NCI-H524 (cell line): ENCODE measurements at regions not wholly inside any gene's neighbourhood (a gene's known extent, or its start where the extent isn't known, plus 50 kb on each side); places are given as distances from the start of the nearest gene placed in this dataset.

Source experiments
- DNase-seq, 2 experiments: peaks; one replicate each; lab custom pipeline; 2025; lab: John Stamatoyannopoulos, UW

GRCh38 chr18:28409811-28410210 lies 232.9 kb upstream of the CDH2 start:
- no peak for DNase-seq

DNA sequence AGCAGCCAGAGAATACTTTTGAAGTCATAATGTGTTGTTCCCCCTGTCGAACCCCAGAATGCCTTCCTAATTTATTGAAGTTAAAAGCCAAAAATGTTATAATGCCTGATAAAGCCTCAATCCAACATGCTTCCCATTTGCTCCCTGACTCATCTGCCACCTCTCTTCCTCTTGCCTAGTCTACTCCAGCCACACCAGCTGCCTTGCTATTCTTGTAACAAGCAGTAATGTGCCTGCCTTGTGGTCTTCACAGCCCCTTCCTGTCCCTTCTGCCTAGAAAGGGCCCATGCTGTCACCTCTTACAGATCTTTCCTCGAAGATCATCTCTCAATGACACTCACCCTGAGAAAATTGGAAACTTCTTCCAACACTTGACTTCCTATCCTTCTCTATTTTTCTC lies 231.6 kb upstream of the CDH2 start:
- no peak for DNase-seq

DNA sequence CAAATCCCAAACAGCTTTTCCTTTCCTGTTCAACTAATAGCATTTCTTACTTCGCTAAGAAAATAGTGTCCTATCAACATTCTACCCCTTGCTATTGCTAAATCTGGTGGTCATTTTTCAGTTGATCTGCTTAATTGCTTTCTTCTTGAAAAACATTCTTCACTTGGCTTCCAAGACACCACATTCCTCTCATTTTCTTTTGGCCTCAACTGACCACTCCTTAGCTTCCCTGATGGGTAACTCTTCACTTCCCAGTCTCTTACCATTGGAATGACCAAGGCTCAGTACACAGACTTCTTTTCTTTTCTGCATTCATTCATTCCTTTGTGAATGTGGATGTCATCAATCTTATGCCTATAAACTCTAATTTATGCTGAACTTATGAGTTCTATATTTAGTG lies 230.8 kb upstream of the CDH2 start:
- no peak for DNase-seq

DNA sequence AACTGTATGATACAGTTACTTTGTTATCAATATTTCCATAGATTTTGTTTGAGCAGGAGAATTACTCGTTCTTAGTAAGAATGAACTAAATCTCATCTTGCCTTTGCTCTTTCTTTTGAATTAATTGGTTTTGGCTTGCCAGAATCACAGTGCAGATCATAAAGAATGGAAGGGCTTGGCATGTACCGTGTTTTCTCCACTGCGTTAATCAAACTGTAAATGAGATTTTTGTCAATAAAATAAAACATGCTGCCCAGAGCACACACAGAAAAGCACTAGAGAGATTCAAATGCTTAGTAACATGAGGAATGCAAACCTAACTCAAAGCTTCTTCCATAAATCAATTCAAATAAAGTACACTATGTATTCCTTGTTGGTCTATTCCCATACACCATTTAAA lies 229.6 kb upstream of the CDH2 start:
- DNase-seq, result no peak

DNA sequence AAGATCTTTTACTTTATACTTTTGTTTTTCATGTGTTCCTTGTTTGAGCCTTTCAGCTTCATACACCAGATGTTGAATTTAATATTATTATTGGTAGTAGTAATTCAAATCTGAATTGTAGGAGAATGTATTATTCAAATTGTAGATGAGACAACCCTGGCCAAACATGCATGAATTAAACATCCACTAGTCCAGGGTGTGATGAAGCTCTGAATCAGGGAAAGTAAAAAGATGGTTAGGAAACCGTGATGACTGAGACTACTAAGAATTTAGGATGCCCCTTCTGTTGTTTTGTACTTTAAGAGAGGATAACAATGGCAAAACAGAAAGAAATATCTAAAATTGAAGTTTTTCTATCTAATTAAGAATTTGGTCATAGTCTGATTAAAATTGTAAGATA lies 227.8 kb upstream of the CDH2 start:
- no peak for DNase-seq

GRCh38 chr18:28399781-28400362 lies 222.9 kb upstream of the CDH2 start:
- DNase-seq, result no peak

- peak in 1 of 2 experiments; percentile 55 for DNase-seq
Observed at GRCh38 chr18:28398471-28398870, 221.5 kb upstream of the CDH2 start.

DNA sequence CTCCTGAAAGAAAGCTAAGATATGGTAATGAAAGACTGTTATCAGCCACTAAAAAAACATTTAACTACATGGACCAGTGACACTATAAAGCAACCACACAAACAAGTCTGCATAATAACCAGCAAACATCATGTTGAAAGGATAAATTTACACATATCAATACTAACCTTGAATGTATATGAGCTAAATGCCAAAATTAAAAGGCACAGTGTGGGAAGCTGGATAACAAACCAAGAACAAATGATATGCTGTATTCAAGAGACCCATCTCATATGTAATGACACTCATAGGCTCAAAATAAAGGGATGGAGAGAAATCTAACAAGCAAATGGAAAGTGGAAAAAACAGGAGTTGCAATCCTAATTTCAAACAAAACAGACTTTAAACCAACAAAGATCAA lies 213.1 kb upstream of the CDH2 start:
- no peak for DNase-seq

DNA sequence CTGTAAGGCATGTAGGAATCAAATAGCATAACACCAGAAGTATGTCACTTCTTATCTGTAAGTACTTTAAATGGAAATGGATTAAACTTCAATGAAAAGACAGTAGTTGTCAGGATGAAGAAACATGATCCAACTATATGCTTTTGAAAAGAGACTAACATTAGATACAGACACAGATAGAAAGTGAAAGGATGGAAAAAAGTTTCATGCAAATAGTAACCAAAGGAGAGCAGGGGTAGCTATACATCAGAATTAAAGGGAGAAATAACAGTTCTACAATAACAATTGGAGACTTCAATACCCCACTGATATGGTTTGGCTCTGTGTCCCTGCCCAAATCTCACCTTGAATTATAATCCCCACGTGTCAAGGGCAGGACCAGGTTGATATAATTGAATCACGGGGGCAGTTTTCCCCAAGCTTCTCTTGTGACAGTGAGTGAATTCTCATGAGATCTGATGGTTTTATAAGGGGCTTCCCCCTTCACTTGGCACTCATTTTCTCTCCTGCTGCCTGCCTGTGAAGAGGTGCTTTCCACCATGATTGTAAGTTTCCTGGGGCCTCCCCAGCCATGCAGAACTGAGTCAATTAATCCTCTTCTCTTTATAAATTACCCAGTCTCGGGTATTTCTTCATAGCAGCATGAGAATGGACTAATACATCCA lies 205.4 kb upstream of the CDH2 start:
- DNase-seq, result no peak

GRCh38 chr18:28372186-28372585 lies 195.3 kb upstream of the CDH2 start:
- DNase-seq, result no peak

DNA sequence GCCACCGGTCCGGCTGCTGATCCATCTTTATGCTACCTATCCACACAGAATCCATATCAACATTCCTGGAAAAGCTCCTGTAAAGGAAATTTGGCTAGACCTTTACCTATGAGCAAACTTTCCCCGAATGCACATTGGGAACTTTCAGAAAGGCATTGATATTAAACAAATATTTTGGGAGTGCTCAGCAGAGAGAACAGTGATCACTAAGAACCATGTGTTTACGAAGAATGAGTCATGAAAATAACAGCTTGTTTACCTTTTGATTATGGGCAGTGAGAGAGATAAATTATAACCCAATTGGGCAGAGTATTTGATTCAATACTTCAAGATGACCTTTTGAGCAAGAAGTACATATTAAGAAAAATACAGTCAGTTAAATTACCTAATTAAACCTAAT lies 189.7 kb upstream of the CDH2 start:
- DNase-seq, result no peak

- DNase-seq, result no peak
Observed at GRCh38 chr18:28365411-28365831, 188.5 kb upstream of the CDH2 start.

- DNase-seq, result no peak
Observed at GRCh38 chr18:28363124-28363523, 186.2 kb upstream of the CDH2 start.

GRCh38 chr18:28359176-28359575 lies 182.2 kb upstream of the CDH2 start:
- no peak for DNase-seq

- peak in 1 of 2 experiments; percentile 6 for DNase-seq
Observed at GRCh38 chr18:28357766-28358401, 181.0 kb upstream of the CDH2 start.

- no peak for DNase-seq
Observed at GRCh38 chr18:28350821-28351220, 173.9 kb upstream of the CDH2 start.

DNA sequence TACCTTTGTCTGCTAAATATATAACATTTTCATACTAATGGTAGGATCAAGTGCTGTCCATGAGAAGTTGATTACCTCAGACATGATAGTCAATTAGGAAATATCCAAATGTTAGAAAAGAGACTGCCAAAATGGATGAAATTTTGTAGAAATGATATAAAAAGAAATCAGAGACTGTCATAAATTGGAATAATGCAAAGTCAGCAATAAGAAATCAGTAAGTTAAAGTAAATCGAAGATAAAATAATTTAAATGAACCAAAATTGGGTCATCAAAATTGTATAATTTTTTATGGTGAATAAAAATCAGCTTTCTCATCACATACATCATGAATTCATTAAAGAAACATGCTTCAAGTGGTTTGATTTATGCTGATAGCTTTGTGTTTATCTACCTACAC lies 165.3 kb upstream of the CDH2 start:
- DNase-seq, result no peak

- DNase-seq, result no peak
Observed at GRCh38 chr18:28338316-28338715, 161.4 kb upstream of the CDH2 start.

- no peak for DNase-seq
Observed at GRCh38 chr18:28334516-28334915, 157.6 kb upstream of the CDH2 start.

DNA sequence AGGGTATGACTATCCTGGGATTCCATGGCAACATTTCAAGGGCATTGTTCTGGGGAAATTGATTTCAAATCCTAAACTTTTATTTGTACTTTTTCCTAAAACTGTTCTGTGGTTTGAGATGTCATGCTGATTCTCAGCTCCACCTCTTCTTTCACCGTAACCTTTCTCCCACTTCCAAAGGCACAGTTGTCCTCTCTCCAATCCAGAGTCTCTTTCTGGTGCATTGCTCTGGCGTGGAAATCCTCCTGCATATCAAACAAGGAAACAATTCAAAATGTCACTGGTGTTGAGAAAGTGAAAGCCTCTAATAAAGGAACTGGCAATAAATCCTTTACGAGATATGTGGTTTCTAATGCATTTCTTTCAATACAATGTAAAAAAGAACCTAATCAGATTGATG lies 155.1 kb upstream of the CDH2 start:
- DNase-seq, result no peak

DNA sequence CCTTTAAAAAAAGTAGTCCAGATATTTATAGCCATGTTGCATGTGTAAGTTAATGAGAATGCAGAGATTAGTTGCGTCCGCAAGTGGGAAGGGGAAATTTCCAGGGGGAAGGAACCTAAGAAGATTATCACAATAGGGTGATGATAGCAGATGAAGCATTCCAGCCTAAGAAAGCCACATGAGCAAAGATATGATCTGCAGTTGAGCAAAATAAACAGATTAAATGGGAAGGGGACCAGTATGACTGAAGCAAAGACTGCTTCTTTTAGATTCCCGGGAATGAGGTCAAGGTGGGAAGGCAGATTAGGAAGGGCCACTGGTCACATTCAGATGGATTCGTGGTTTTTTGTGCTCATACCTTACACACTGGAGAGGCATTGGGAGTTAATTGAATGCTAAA lies 154.6 kb upstream of the CDH2 start:
- peak in 1 of 2 experiments; percentile 22 for DNase-seq

DNA sequence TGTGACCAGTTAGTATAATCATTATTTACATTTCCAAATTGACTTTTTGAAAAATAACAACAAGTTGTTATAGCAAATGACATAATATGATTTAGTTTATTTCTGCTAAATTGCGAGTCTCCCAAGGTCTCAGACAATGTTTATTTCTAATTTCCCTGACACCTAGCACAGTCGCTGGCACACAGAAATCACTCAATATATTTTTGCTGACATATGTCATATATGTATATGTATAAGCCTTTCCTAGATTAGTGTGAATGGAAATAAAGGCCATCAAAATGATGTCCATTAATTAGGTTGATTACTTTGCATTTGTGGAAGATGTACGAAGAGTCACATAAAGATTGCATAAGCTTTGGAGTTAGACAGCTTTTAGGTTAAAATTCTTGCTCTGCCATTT lies 136.7 kb upstream of the CDH2 start:
- DNase-seq, result no peak

DNA sequence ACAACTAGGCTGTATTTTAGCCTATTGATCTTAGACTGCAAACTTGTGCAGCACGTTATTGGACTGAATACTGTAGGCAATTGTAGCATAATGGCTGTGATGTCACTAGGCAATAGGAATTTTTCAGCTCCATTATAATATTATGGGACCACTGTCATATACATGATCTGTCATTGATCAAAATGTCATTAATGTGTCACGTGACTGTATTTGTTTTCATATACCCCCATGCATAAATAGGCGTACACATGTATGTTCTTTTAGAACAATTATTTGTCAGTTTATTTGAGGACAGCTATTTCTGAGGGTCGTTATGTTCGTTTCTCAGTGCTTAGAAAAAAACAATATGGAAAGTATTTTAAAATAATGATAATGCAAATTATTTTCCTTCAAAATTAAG lies 111.9 kb upstream of the CDH2 start:
- no peak for DNase-seq

- DNase-seq, result no peak
Observed at GRCh38 chr18:28287146-28287545, 110.2 kb upstream of the CDH2 start.
